Brain pericyte (primary cell): ENCODE measurements at regions not wholly inside any gene's neighbourhood (a gene's known extent, or its start where the extent isn't known, plus 50 kb on each side); places are given as distances from the start of the nearest gene placed in this dataset.
"Not testable (repeated sequence)": the region's sequence is repeated elsewhere in the genome, so short reads cannot be mapped to it uniquely, and the experiment has no call there.

Experiments used
- DNase-seq: peaks from one replicate; pipeline ENCODE4 v3.0.0-alpha.2; 2012; ENCODE audit warnings: low read depth, low spot score

DNA sequence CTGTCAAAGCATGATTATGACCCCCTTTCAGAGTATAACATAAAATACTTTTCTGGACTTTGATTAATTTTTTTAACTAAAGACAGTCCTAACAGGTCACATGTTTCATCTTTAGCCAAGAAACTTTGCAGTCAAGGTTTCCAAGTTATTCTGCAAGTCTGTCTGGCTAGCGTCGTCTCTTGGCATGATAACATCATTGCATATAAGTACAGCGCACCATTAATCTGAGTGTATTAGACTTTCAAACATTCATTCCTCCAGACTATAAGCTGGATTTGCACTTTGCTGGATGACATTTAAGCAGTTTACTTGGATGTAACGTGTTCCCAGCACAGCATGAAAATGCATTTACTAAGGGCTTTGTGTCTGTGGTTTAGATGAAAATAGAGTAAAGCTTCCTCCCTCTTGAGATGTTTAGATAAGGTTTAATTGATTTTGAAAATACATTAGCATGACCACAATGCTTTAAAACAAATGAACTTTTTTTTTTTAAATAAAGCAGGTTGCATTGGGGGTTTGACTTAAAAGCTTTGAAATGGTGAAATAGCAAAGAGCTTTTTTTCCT, 349.0 kb upstream of the MTPN start:
- DNase-seq, result no peak

- DNase-seq, result no peak
Observed at GRCh38 chr7:136325578-136325977, 348.4 kb upstream of the MTPN start.

DNA sequence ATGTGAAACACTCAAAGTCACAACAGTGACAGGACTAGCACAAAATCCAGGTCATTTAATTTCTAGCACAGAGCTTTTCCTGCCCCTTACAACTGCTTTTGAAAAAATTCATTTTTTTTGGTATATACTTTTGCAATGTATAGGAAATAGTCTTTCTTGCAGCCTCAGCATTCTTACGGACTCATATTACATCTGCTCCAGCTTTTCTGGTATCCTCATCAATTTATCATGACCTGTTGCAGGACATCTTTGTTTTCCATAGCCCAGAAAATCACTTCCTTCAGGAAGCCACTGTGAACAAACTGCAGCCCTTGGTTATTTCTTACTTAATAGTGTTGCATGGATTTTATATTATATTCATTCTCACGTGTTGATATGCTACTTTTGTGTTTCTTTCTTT, 347.9 kb upstream of the MTPN start:
- DNase-seq, result no peak

- DNase-seq, result no peak
Observed at GRCh38 chr7:136324073-136324704, 347.0 kb upstream of the MTPN start.

DNA sequence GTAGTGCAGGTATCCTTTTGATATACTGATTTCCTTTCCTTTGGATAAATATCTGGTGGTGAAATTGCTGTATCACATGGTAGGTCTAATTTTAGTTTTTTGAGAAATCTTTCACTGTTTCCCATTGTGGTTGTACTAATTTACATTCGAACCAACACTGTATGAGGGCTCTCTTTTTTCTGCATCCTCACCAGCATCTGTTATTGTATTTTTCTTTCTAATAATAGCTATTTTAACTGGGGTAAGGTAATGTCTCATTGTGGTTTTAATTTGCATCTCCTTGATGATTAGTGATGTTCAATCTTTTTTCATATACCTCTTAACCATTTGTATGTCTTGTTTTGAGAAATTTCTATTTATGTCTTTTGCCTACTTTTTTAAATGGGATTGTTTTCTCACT, 335.4 kb upstream of the MTPN start:
- DNase-seq, result no peak

GRCh38 chr7:136309407-136309806, 332.2 kb upstream of the MTPN start:
- DNase-seq, result no peak

DNA sequence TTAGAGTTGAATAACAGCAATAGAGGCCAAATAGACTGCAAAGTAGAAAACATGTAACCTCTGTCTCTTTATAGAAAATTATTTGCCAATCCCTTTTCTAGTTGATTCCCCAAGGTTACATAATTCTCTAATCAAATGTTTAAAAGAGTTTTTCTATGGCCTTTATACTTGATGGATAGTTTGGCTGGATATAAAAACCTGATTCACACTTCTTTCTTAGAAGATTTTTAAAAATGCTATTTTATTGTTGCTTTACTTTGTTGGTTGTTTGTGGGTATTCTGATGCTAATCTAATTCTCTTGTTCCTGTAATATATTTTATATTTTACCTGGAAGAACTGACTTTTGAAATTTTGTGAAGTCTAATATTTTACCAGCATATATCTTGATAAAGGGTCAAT, 331.1 kb upstream of the MTPN start:
- DNase-seq, result no peak

DNA sequence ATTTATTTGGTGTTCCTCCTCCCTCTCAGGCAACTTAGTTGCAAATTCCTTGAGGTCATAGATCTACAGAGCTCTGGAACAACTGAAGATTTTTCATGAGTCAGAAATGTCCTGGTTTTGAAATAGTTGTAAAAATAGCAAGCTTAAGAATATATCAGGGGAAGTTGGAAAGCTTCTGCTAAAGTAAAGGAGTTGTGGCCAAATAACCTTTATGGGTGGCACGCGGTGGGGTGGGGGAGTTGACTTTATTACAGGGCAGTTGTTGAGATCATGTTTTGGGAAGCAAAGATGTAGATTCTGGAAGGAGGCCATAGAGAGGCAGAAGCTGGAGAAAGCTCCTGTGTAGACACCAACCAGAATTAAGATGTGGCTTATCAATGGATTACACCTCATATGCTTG, 326.0 kb upstream of the MTPN start:
- no peak for DNase-seq

- DNase-seq, result no peak
Observed at GRCh38 chr7:136302049-136302448, 324.9 kb upstream of the MTPN start.

GRCh38 chr7:136294977-136295376, 317.8 kb upstream of the MTPN start:
- no peak for DNase-seq

- no peak for DNase-seq
Observed at GRCh38 chr7:136293841-136294391, 316.8 kb upstream of the MTPN start.

DNA sequence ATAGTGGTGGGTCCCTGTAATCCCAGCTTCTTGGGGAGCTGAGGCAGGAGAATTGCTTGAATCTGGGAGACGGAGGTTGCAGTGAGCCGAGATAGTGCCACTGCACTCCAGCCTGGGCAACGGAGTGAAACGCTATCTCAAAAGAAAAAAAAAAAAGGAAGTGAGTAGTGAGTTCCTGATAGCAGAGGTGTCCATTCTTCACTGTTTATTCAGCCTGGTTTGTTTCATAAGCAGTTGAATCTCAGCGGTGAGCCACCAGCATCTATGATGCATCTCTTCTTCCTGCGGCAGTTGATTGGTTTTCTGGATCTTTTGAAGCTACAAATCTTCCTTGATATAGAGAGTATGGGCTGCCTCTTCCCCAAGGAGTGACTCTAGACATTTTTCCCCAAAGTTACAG, 316.1 kb upstream of the MTPN start:
- DNase-seq, result no peak

DNA sequence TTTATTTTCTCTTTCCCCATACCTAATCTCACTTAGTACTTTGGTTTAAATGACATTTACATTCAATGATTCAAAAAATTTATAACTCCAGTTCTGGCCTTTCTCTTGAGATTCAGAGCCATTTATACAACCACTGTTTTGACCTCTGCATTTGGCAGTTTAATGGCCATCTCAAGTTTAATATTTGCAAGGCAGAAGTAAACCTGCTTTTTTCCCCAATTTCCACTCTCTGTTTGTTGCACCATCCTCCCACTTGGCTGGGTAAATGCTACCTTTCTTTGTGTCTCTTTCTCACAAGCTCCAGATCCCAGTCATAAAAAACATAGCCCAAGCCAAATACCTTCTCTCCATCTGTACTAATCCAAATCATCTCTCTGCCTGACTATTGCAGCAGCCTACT, 315.2 kb upstream of the MTPN start:
- DNase-seq, result no peak

- no peak for DNase-seq
Observed at GRCh38 chr7:136290351-136290750, 313.2 kb upstream of the MTPN start.

GRCh38 chr7:136278057-136278456, 300.9 kb upstream of the MTPN start:
- no peak for DNase-seq

GRCh38 chr7:136275794-136276193, 298.6 kb upstream of the MTPN start:
- no peak for DNase-seq

- DNase-seq, result no peak
Observed at GRCh38 chr7:136274636-136275345, 297.6 kb upstream of the MTPN start.

DNA sequence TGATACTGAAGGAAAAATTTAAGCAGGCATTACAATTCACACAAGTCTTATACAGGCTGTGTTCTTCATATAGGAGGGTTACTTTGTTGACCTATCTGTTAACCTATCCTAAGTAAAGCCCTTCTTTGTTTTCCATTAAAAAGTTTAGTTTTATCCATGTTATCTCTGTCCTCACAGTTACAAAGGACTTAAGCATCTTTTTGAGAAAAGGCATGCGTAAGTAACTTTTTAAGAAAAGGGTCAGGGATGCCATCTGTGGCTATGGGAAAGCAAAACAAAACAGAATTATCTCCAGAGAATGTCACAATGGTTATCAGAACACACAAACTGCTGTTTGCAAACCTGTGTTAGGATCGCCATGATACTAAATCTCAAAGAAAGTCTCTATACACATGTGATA, 295.8 kb upstream of the MTPN start:
- DNase-seq, result no peak

GRCh38 chr7:136267822-136268221, 290.7 kb upstream of the MTPN start:
- DNase-seq, result no peak

DNA sequence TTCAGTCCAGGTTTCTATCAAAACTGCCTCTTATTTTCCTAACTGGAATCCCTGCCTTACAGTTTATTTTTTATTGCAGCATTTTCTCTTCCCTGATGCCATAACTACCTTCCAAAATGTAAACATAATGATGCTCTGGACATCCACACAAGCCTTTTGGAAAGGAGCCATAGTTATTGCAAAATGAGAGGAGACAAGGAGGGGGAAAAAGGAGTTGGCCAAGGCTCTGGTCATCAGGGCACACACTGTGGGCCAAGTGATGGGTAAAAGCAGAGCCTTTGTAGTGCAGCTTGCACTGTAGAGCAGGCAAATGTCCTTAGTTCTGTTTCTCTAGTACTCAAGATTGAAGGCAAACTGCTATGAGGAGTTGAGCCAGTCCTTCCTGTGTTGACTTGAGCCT, 289.3 kb upstream of the MTPN start:
- no peak for DNase-seq

- not testable (repeated sequence) for DNase-seq
Observed at GRCh38 chr7:136264304-136264703, 287.1 kb upstream of the MTPN start.

- DNase-seq, result not testable (repeated sequence)
Observed at GRCh38 chr7:136263112-136263860, 286.1 kb upstream of the MTPN start.
